DMS53 treated with DMSO at 0.1 percent for 48 hours (cell line): ENCODE measurements at regions not wholly inside any gene's neighbourhood (a gene's known extent, or its start where the extent isn't known, plus 50 kb on each side); places are given as distances from the start of the nearest gene placed in this dataset.

Source experiments
- DNase-seq: peaks from one replicate; lab custom pipeline; 2025; ENCODE audit not compliant: unreplicated experiment; lab: John Stamatoyannopoulos, UW

GRCh38 chrX:39915081-39915480 lies 182.7 kb downstream of the BCOR start:
- no peak for DNase-seq

GRCh38 chrX:39915596-39915995 lies 182.2 kb downstream of the BCOR start:
- DNase-seq: no peak

- DNase-seq: no peak
Observed at GRCh38 chrX:39921838-39922237, 175.9 kb downstream of the BCOR start.

- no peak for DNase-seq
Observed at GRCh38 chrX:39922488-39922887, 175.3 kb downstream of the BCOR start.

- no peak for DNase-seq
Observed at GRCh38 chrX:39922926-39923325, 174.8 kb downstream of the BCOR start.

- DNase-seq: no peak
Observed at GRCh38 chrX:39927380-39927779, 170.4 kb downstream of the BCOR start.

GRCh38 chrX:39928704-39929378 lies 168.9 kb downstream of the BCOR start:
- DNase-seq: no peak

- DNase-seq: no peak
Observed at GRCh38 chrX:39929379-39930025, 168.3 kb downstream of the BCOR start.

- DNase-seq: no peak
Observed at GRCh38 chrX:39930786-39931528, 166.8 kb downstream of the BCOR start.

GRCh38 chrX:39931529-39932282 lies 166.1 kb downstream of the BCOR start:
- no peak for DNase-seq

- DNase-seq: no peak
Observed at GRCh38 chrX:39935411-39936064, 162.2 kb downstream of the BCOR start.

- no peak for DNase-seq
Observed at GRCh38 chrX:39936886-39937770, 160.6 kb downstream of the BCOR start.

- no peak for DNase-seq
Observed at GRCh38 chrX:39938466-39938865, 159.3 kb downstream of the BCOR start.

- DNase-seq: no peak
Observed at GRCh38 chrX:39939678-39940077, 158.1 kb downstream of the BCOR start.

- DNase-seq: peak; percentile 2
Observed at GRCh38 chrX:39941332-39941920, 156.3 kb downstream of the BCOR start.

GRCh38 chrX:39944416-39944815 lies 153.3 kb downstream of the BCOR start:
- no peak for DNase-seq

- no peak for DNase-seq
Observed at GRCh38 chrX:39945709-39946108, 152.0 kb downstream of the BCOR start.

- DNase-seq: no peak
Observed at GRCh38 chrX:39946822-39947221, 150.9 kb downstream of the BCOR start.

GRCh38 chrX:39948582-39948981 lies 149.2 kb downstream of the BCOR start:
- DNase-seq: peak; percentile 43
